ENCODE measurements at regions not wholly inside any gene's neighbourhood (a gene's known extent, or its start where the extent isn't known, plus 50 kb on each side); places are given as distances from the start of the nearest gene placed in this dataset.

GRCh38 chr12:31853977-31854376 lies 105.2 kb upstream of the RESF1 start:
- TF ChIP-seq CTCF (IDR thresholded peaks at IDR 0.05) = no peak
- no peak for TF ChIP-seq EZH2 (IDR thresholded peaks at IDR 0.05; ENCODE audit: borderline replicate concordance, insufficient read depth, low read depth, low read length, poor library complexity, severe bottlenecking)
- ATAC-seq (ENCODE audit: low read depth) (no peak), DNase-seq (no peak)
- no peak overlapping the region for H2AFZ ChIP-seq (ENCODE audit: insufficient read depth, low read depth, low read length, poor library complexity, severe bottlenecking)
- intact Hi-C loops (cut with micrococcal nuclease) = no loop called here
- no peaks in the 10 kb centered on the region for H3K27me3 ChIP-seq (replicated peaks in 1 of 4; ENCODE audit: control extremely low read depth in 1 of 4, control insufficient read depth in 3 of 4, insufficient read depth in 4 of 4, low read length in 3 of 4)
- no peak overlapping the region for H3K4me3 Mint-ChIP-seq
- H3K27ac Mint-ChIP-seq = peak overlapping the region; percentile 32
- H3K9ac ChIP-seq (ENCODE audit: low read length) = no peak overlapping the region
- H3K4me1 Mint-ChIP-seq = peaks cover 10% of the 10 kb centered on the region
- no peak overlapping the region for H3K4me2 ChIP-seq (replicated peaks; ENCODE audit: low read depth, low read length, poor library complexity, severe bottlenecking)
- H3K9me3 ChIP-seq (ENCODE audit: control extremely low read depth in 1 of 3, control insufficient read depth in 2 of 3, insufficient read depth in 1 of 3, low read length in 2 of 3) = peaks cover 3 to 36% (median 17%) of the 10 kb centered on the region in 3 donors
- no peak overlapping the region for H3K4me3 ChIP-seq (ENCODE audit: control extremely low read depth in 1 of 5, extremely low read depth in 1 of 5, insufficient read depth in 1 of 5, low read depth in 2 of 5, low read length in 4 of 5)
- H4K20me1 ChIP-seq (ENCODE audit: control insufficient read depth, insufficient read depth, low read length, poor library complexity, severe bottlenecking) = no peaks in the 10 kb centered on the region
- H3K79me2 ChIP-seq (ENCODE audit: control insufficient read depth, insufficient read depth, low read length) = peaks cover 17% of the 10 kb centered on the region
- CTCF ChIA-PET = interaction anchor here (0.6 to 1.2 kb wide), 2 partner anchors 13 to 445 kb away, joined by 3 read pairs; no protein-coding TSS in a partner anchor
- H3K27me3 Mint-ChIP-seq = no peaks in the 10 kb centered on the region
- POLR2A ChIA-PET = no interaction called here
- peaks cover 5% of the 10 kb centered on the region for H3K9me3 Mint-ChIP-seq (ENCODE audit: insufficient read depth)
- peaks cover 1 to 2% of the 10 kb centered on the region in 2 donors for H3K4me1 ChIP-seq (ENCODE audit: control insufficient read depth in 2 of 2, insufficient read depth in 2 of 2, low read length in 2 of 2)
- H3K36me3 ChIP-seq (replicated peaks in 1 of 2; ENCODE audit: control extremely low read depth in 1 of 2, control insufficient read depth in 1 of 2, extremely low read depth in 1 of 2, insufficient read depth in 2 of 2, low read length in 1 of 2) = peaks cover 0 to 15% of the 10 kb centered on the region in 2 experiments
- H3K27ac ChIP-seq (ENCODE audit: low read length in 2 of 2) = no peak overlapping the region

DNA sequence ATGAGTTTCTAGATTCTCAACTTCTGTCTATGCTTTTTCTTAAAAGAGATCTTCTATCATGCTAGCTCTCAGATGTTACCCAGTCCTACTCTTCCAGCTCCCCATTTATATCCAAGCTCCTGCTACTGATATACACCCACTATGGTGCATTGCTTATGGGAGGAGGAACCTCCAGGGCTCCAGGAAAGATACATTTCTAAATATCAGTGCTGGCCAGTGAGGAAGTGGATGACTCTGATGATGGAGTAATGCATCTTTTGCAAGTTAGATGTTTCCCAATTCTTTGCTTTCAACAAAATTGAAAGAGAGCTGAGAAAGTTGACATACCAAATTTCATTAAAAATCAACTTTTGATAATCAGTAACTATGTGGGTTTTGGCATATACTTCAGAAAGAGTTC lies 105.7 kb upstream of the RESF1 start:
- ATAC-seq (ENCODE audit: low read depth) = no peak
- POLR2A ChIA-PET = no interaction called here
- Histone ChIP-seq H3K27me3 (replicated peaks in 1 of 4; ENCODE audit: control extremely low read depth in 1 of 4, control insufficient read depth in 3 of 4, insufficient read depth in 4 of 4, low read length in 3 of 4) (no peaks in the 10 kb centered on the region), H2AFZ (ENCODE audit: insufficient read depth, low read depth, low read length, poor library complexity, severe bottlenecking) (no peak overlapping the region), H3K4me3 (ENCODE audit: control extremely low read depth in 1 of 5, extremely low read depth in 1 of 5, insufficient read depth in 1 of 5, low read depth in 2 of 5, low read length in 4 of 5) (no peak overlapping the region), H4K20me1 (ENCODE audit: control insufficient read depth, insufficient read depth, low read length, poor library complexity, severe bottlenecking) (no peaks in the 10 kb centered on the region), H3K9me3 (ENCODE audit: control extremely low read depth in 1 of 3, control insufficient read depth in 2 of 3, insufficient read depth in 1 of 3, low read length in 2 of 3) (peaks cover 3 to 41% (median 18%) of the 10 kb centered on the region in 3 donors), H3K9ac (ENCODE audit: low read length) (no peak overlapping the region), H3K27ac (ENCODE audit: low read length in 2 of 2) (no peak overlapping the region), H3K4me2 (replicated peaks; ENCODE audit: low read depth, low read length, poor library complexity, severe bottlenecking) (no peak overlapping the region), H3K36me3 (replicated peaks in 1 of 2; ENCODE audit: control extremely low read depth in 1 of 2, control insufficient read depth in 1 of 2, extremely low read depth in 1 of 2, insufficient read depth in 2 of 2, low read length in 1 of 2) (peaks cover 0 to 15% of the 10 kb centered on the region in 2 experiments), H3K4me1 (ENCODE audit: control insufficient read depth in 2 of 2, insufficient read depth in 2 of 2, low read length in 2 of 2) (no peaks in the 10 kb centered on the region), H3K79me2 (ENCODE audit: control insufficient read depth, insufficient read depth, low read length) (peaks cover 16% of the 10 kb centered on the region)
- CTCF ChIA-PET = interaction anchor here (0.6 to 1.3 kb wide), 3 partner anchors 13 to 446 kb away, joined by 3 to 4 read pairs (median 3); no protein-coding TSS in a partner anchor
- peaks cover 9% of the 10 kb centered on the region for H3K4me1 Mint-ChIP-seq
- DNase-seq = no peak
- peaks cover 5% of the 10 kb centered on the region for H3K9me3 Mint-ChIP-seq (ENCODE audit: insufficient read depth)
- no peaks in the 10 kb centered on the region for H3K27me3 Mint-ChIP-seq
- H3K27ac Mint-ChIP-seq = no peak overlapping the region
- no peak for TF ChIP-seq CTCF (IDR thresholded peaks at IDR 0.05)
- TF ChIP-seq EZH2 (IDR thresholded peaks at IDR 0.05; ENCODE audit: borderline replicate concordance, insufficient read depth, low read depth, low read length, poor library complexity, severe bottlenecking) = no peak
- no peak overlapping the region for H3K4me3 Mint-ChIP-seq
- intact Hi-C loops (cut with micrococcal nuclease) = no loop called here

Measured in B cell (primary cell).